ENCODE measurements at regions not wholly inside any gene's neighbourhood (a gene's known extent, or its start where the extent isn't known, plus 50 kb on each side); places are given as distances from the start of the nearest gene placed in this dataset.

DNA sequence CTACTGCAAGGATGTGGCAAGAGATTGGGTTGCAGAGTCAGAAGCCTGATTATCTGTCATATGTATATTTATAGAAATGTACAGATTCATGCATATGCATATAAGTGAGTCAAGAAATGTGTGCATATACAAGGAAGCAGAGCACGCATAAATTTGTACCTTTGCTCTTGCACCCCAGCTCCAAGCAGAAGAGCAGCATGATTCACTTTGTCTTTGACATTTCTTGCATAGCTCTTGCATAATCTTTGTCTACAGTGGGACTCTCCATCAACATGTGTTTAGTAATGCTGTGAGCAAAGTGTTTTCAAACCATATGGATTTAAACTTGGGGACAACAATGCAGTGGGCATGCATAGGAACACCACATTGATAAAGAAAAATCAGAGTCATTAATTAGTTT lies 330.7 kb upstream of the DCN start:
- H3K4me3 ChIP-seq (ENCODE audit: low read depth in 1 of 3, low read length in 3 of 3) = no peak overlapping the region
- no peaks in the 10 kb centered on the region for H3K4me1 ChIP-seq (ENCODE audit: control insufficient read depth in 4 of 4, insufficient read depth in 4 of 4, low read length in 3 of 4)
- no peak overlapping the region for H3K27ac ChIP-seq (ENCODE audit: low read depth in 1 of 2, low read length in 2 of 2)
- H3K9ac ChIP-seq (ENCODE audit: low read depth in 1 of 2, low read length in 2 of 2) = no peak overlapping the region
- H3K9me3 ChIP-seq (ENCODE audit: control insufficient read depth in 4 of 4, low read length in 3 of 4) = no peaks in the 10 kb centered on the region
- TF ChIP-seq JUND (IDR thresholded peaks at IDR 0.05) (no peak), HNF4G (IDR thresholded peaks at IDR 0.05) (no peak), HNF4A (conservative IDR thresholded peaks at IDR 0.05) (no peak)
- 81% methylated on average over 1 of the region's 1 CpG for WGBS
- H3K36me3 ChIP-seq (ENCODE audit: control insufficient read depth in 4 of 4, insufficient read depth in 3 of 4, low read depth in 1 of 4, low read length in 3 of 4) = no peaks in the 10 kb centered on the region
- peaks cover 0 to 5% (median 2%) of the 10 kb centered on the region in 4 donors for H3K27me3 ChIP-seq (ENCODE audit: control insufficient read depth in 4 of 4, insufficient read depth in 4 of 4, low read length in 3 of 4)
- no peak for DNase-seq (ENCODE audit: low spot score)

DNA sequence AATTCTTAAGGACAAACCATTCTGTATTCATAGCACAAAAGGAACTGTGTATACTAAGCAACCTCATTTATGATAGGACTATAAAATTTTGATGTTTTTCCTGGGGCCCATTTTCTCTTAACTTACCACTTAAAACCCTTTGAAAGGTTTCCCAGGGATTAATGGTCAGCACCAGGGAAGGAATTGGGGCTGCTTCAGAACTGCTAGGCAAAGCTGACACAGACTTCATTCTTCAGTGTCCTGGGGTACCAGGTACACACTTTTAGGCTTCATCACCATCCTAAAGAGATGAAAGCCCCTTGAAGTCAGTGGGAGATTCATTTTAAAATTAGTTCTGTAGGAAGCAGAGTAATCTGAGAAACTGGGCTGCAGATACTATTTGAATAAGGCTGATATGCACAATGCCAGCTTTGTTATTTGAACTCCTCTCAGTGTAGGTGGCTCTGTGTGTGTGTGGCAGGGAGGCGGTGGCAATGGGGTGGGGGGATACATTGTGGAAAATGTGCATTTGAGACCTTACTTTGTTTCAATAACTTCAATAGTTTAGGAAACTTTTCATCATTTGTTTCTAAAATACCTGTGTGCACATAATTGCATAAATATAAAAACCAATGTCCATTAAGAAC lies 329.3 kb upstream of the DCN start:
- Histone ChIP-seq H3K4me1 (ENCODE audit: control insufficient read depth in 4 of 4, insufficient read depth in 4 of 4, low read length in 3 of 4) (no peaks in the 10 kb centered on the region), H3K27ac (ENCODE audit: low read depth in 1 of 2, low read length in 2 of 2) (no peak overlapping the region), H3K4me3 (ENCODE audit: low read depth in 1 of 3, low read length in 3 of 3) (no peak overlapping the region), H3K9me3 (ENCODE audit: control insufficient read depth in 4 of 4, low read length in 3 of 4) (no peaks in the 10 kb centered on the region), H3K36me3 (ENCODE audit: control insufficient read depth in 4 of 4, insufficient read depth in 3 of 4, low read depth in 1 of 4, low read length in 3 of 4) (no peaks in the 10 kb centered on the region), H3K27me3 (ENCODE audit: control insufficient read depth in 4 of 4, insufficient read depth in 4 of 4, low read length in 3 of 4) (peaks cover 0 to 5% (median 2%) of the 10 kb centered on the region in 4 donors), H3K9ac (ENCODE audit: low read depth in 1 of 2, low read length in 2 of 2) (no peak overlapping the region)
- DNase-seq (ENCODE audit: low spot score) = no peak
- 70% methylated on average over 1 of the region's 1 CpG for WGBS
- no peak for TF ChIP-seq RXRA (IDR thresholded peaks at IDR 0.05)
- TF ChIP-seq FOXA2 (IDR thresholded peaks at IDR 0.05) = no peak
- TF ChIP-seq, protein P1, sequence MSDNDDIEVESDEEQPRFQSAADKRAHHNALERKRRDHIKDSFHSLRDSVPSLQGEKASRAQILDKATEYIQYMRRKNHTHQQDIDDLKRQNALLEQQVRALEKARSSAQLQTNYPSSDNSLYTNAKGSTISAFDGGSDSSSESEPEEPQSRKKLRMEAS (IDR thresholded peaks at IDR 0.05) = no peak
- no peak for TF ChIP-seq HNF4G (IDR thresholded peaks at IDR 0.05)
- TF ChIP-seq, protein P2, sequence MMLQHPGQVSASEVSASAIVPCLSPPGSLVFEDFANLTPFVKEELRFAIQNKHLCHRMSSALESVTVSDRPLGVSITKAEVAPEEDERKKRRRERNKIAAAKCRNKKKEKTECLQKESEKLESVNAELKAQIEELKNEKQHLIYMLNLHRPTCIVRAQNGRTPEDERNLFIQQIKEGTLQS (IDR thresholded peaks at IDR 0.05) = no peak
- no peak for TF ChIP-seq YY1 (IDR thresholded peaks at IDR 0.05)
- no peak for TF ChIP-seq HNF4A (conservative IDR thresholded peaks at IDR 0.05)
- TF ChIP-seq EGR1 (IDR thresholded peaks at IDR 0.05; ENCODE audit: low read depth in 2 of 2) = no peak
- TF ChIP-seq, protein P3, sequence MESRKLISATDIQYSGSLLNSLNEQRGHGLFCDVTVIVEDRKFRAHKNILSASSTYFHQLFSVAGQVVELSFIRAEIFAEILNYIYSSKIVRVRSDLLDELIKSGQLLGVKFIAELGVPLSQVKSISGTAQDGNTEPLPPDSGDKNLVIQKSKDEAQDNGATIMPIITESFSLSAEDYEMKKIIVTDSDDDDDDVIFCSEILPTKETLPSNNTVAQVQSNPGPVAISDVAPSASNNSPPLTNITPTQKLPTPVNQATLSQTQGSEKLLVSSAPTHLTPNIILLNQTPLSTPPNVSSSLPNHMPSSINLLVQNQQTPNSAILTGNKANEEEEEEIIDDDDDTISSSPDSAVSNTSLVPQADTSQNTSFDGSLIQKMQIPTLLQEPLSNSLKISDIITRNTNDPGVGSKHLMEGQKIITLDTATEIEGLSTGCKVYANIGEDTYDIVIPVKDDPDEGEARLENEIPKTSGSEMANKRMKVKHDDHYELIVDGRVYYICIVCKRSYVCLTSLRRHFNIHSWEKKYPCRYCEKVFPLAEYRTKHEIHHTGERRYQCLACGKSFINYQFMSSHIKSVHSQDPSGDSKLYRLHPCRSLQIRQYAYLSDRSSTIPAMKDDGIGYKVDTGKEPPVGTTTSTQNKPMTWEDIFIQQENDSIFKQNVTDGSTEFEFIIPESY (IDR thresholded peaks at IDR 0.05) = no peak
- TF ChIP-seq NR2F2 (IDR thresholded peaks at IDR 0.05) = no peak
- no peak for TF ChIP-seq SP1 (IDR thresholded peaks at IDR 0.05)
- no peak for TF ChIP-seq JUND (IDR thresholded peaks at IDR 0.05)
- no peak for TF ChIP-seq GABPA (IDR thresholded peaks at IDR 0.05 in 1 of 2, conservative IDR thresholded peaks at IDR 0.05 in 1 of 2)
- TF ChIP-seq FOXA1 (IDR thresholded peaks at IDR 0.05) = no peak
- TF ChIP-seq, protein P4, sequence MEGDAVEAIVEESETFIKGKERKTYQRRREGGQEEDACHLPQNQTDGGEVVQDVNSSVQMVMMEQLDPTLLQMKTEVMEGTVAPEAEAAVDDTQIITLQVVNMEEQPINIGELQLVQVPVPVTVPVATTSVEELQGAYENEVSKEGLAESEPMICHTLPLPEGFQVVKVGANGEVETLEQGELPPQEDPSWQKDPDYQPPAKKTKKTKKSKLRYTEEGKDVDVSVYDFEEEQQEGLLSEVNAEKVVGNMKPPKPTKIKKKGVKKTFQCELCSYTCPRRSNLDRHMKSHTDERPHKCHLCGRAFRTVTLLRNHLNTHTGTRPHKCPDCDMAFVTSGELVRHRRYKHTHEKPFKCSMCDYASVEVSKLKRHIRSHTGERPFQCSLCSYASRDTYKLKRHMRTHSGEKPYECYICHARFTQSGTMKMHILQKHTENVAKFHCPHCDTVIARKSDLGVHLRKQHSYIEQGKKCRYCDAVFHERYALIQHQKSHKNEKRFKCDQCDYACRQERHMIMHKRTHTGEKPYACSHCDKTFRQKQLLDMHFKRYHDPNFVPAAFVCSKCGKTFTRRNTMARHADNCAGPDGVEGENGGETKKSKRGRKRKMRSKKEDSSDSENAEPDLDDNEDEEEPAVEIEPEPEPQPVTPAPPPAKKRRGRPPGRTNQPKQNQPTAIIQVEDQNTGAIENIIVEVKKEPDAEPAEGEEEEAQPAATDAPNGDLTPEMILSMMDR (IDR thresholded peaks at IDR 0.05; ENCODE audit: low read depth, low read length, missing input control) = no peak
- no peak for TF ChIP-seq RAD21 (IDR thresholded peaks at IDR 0.05)
- TF ChIP-seq, protein P5, sequence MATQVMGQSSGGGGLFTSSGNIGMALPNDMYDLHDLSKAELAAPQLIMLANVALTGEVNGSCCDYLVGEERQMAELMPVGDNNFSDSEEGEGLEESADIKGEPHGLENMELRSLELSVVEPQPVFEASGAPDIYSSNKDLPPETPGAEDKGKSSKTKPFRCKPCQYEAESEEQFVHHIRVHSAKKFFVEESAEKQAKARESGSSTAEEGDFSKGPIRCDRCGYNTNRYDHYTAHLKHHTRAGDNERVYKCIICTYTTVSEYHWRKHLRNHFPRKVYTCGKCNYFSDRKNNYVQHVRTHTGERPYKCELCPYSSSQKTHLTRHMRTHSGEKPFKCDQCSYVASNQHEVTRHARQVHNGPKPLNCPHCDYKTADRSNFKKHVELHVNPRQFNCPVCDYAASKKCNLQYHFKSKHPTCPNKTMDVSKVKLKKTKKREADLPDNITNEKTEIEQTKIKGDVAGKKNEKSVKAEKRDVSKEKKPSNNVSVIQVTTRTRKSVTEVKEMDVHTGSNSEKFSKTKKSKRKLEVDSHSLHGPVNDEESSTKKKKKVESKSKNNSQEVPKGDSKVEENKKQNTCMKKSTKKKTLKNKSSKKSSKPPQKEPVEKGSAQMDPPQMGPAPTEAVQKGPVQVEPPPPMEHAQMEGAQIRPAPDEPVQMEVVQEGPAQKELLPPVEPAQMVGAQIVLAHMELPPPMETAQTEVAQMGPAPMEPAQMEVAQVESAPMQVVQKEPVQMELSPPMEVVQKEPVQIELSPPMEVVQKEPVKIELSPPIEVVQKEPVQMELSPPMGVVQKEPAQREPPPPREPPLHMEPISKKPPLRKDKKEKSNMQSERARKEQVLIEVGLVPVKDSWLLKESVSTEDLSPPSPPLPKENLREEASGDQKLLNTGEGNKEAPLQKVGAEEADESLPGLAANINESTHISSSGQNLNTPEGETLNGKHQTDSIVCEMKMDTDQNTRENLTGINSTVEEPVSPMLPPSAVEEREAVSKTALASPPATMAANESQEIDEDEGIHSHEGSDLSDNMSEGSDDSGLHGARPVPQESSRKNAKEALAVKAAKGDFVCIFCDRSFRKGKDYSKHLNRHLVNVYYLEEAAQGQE (IDR thresholded peaks at IDR 0.05) = no peak
- no peak for TF ChIP-seq TAF1 (conservative IDR thresholded peaks at IDR 0.05)

All from liver (tissue), 8 donors.